PC-3 (cell line): ENCODE measurements at regions not wholly inside any gene's neighbourhood (a gene's known extent, or its start where the extent isn't known, plus 50 kb on each side); places are given as distances from the start of the nearest gene placed in this dataset.

Experiments
- ATAC-seq: fragments of 200-7000 bp; cut with Tn5 transposase; 2 replicates; pipeline ENCODE4 v1.9.1; 2020; ENCODE audit warnings: mild to moderate bottlenecking, moderate library complexity
- BruUV-seq: library from RNA; stranded (reverse); fragments of 400-500 nt; replicated peaks from 2 replicates; lab custom pipeline; 2021; lab: Mats Ljungman, UMichigan
- CTCF ChIA-PET: fragments of 300-600 bp; sonication (Branson Sonifier 250); formaldehyde crosslinking; loops from one replicate; lab custom pipeline; 2022; ENCODE audit warnings: antibody characterized with exemption; lab: Charles Lee
- POLR2A ChIA-PET: fragments of 300-600 bp; sonication (Branson Sonifier 250); formaldehyde crosslinking; loops from one replicate; lab custom pipeline; 2022; ENCODE audit warnings: antibody characterized with exemption; ENCODE audit not compliant: unreplicated experiment; lab: Charles Lee
- DNase-seq: peaks from one replicate; pipeline ENCODE4 v3.0.0-alpha.2; 2015
- H2AFZ ChIP-seq: fragments of 300-600 bp; sonication (generic); 2 replicates; pipeline ENCODE4 v1.6.0; 2016; ENCODE audit warnings: antibody characterized with exemption, low read length
- H3F3A ChIP-seq: fragments of 300-600 bp; sonication (generic); one replicate; pipeline ENCODE4 v1.6.0; 2017; ENCODE audit warnings: antibody characterized with exemption, low read length, control low read depth, mild to moderate bottlenecking; ENCODE audit not compliant: unreplicated experiment
- H3K27ac ChIP-seq: fragments of 300-600 bp; sonication (generic); 2 replicates; pipeline ENCODE4 v1.5.1; 2016; ENCODE audit warnings: mild to moderate bottlenecking, low read length
- H3K27me3 ChIP-seq: fragments of 300-600 bp; sonication (generic); 2 replicates; pipeline ENCODE4 v1.6.1; 2016; ENCODE audit warnings: low read length, mixed read lengths
- H3K36me3 ChIP-seq: fragments of 300-600 bp; sonication (generic); 2 replicates; pipeline ENCODE4 v1.6.1; 2016; ENCODE audit warnings: low read depth, mixed run types, low read length, mixed read lengths
- H3K4me1 ChIP-seq: fragments of 300-600 bp; sonication (generic); 2 replicates; pipeline ENCODE4 v1.5.1; 2016; ENCODE audit warnings: low read length; ENCODE audit not compliant: insufficient read depth
- H3K4me2 ChIP-seq: fragments of 300-600 bp; sonication (generic); 2 replicates; pipeline ENCODE4 v1.6.0; 2016; ENCODE audit warnings: low read length
- H3K4me3 ChIP-seq: fragments of 300-600 bp; sonication (generic); 2 replicates; pipeline ENCODE4 v1.5.1; 2016; ENCODE audit warnings: mild to moderate bottlenecking, low read length, mixed read lengths
- H3K79me2 ChIP-seq: fragments of 300-600 bp; sonication (generic); 2 replicates; pipeline ENCODE4 v1.6.1; 2017; ENCODE audit warnings: low read length, mixed read lengths
- H3K9ac ChIP-seq: fragments of 300-600 bp; sonication (generic); 2 replicates; pipeline ENCODE4 v1.6.0; 2016; ENCODE audit warnings: mild to moderate bottlenecking, low read length
- H3K9me2 ChIP-seq: fragments of 300-600 bp; sonication (generic); replicated peaks from 2 replicates; pipeline ENCODE4 v1.6.1; 2016; ENCODE audit warnings: mixed run types, low read length, mixed read lengths
- H3K9me3 ChIP-seq: fragments of 300-600 bp; sonication (generic); 2 replicates; pipeline ENCODE4 v1.6.1; 2016; ENCODE audit warnings: low read length, mixed read lengths
- H4K20me1 ChIP-seq: fragments of 300-600 bp; sonication (generic); 2 replicates; pipeline ENCODE4 v1.6.1; 2016; ENCODE audit warnings: low read length, mixed read lengths
- EZH2 ChIP-seq: fragments of 300-600 bp; sonication (generic); IDR thresholded peaks from one replicate; pipeline ENCODE4 v1.6.1; 2017; ENCODE audit warnings: antibody characterized with exemption, mild to moderate bottlenecking, low read length; ENCODE audit not compliant: unreplicated experiment
- EZH2phosphoT487 ChIP-seq: fragments of 300-600 bp; sonication (generic); IDR thresholded peaks from 2 replicates; pipeline ENCODE4 v1.6.1; 2018; ENCODE audit warnings: mild to moderate bottlenecking, antibody characterized with exemption, low read length, borderline replicate concordance
- intact Hi-C: fragments of 100-400 bp; cut with micrococcal nuclease; formaldehyde crosslinking; loops from 2 replicates; pipeline ENCODE4 v1.9.0; 2023
- TF ChIP-seq, protein P1 (sequence below): fragments of 300-600 bp; sonication (generic); conservative IDR thresholded peaks from 2 replicates; pipeline ENCODE4 v1.5.1; 2017; ENCODE audit warnings: antibody characterized with exemption, low read depth, mild to moderate bottlenecking, low read length

DNA sequence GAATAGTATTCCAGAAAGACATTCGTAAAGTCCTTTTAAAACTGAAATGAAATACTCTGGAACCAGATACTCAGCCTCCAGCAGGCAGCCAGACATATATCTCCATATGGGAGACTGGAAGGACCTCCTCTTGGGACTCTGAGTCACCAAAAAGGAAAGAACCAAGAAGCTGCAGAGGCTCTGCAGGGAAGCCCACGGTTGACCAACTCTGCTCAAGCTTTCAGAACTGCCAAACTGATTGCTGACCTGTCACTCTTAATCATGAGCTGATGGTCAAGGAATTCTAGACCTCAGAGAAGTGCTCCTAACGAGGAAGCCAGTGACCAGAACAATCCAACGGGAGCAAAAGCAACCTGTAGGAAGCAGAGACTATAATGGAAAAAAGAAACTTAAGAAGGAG is 434.7 kb downstream of the EIPR1 start:
- intact Hi-C loops = no loop called here
- H3K9ac ChIP-seq = no peak overlapping the region
- H3K9me2 ChIP-seq = no peaks in the 10 kb centered on the region
- no peaks in the 10 kb centered on the region for H4K20me1 ChIP-seq
- BruUV-seq = no TSS peak
- no peak overlapping the region for H3K4me2 ChIP-seq
- no peaks in the 10 kb centered on the region for H3K4me1 ChIP-seq
- no peaks in the 10 kb centered on the region for H3K79me2 ChIP-seq
- H3K36me3 ChIP-seq = no peaks in the 10 kb centered on the region
- H2AFZ ChIP-seq = no peak overlapping the region
- H3K9me3 ChIP-seq = no peaks in the 10 kb centered on the region
- 0 out of 2 replicates have a peak, but pooled peaks cover 2% of the 10 kb centered on the region for H3K27me3 ChIP-seq
- CTCF ChIA-PET = no interaction called here
- H3K27ac ChIP-seq = no peak overlapping the region
- ATAC-seq (no peak), DNase-seq (no peak)
- H3F3A ChIP-seq = no peaks in the 10 kb centered on the region
- TF ChIP-seq EZH2 = no peak
- TF ChIP-seq EZH2phosphoT487 = no peak
- TF ChIP-seq, protein P1, sequence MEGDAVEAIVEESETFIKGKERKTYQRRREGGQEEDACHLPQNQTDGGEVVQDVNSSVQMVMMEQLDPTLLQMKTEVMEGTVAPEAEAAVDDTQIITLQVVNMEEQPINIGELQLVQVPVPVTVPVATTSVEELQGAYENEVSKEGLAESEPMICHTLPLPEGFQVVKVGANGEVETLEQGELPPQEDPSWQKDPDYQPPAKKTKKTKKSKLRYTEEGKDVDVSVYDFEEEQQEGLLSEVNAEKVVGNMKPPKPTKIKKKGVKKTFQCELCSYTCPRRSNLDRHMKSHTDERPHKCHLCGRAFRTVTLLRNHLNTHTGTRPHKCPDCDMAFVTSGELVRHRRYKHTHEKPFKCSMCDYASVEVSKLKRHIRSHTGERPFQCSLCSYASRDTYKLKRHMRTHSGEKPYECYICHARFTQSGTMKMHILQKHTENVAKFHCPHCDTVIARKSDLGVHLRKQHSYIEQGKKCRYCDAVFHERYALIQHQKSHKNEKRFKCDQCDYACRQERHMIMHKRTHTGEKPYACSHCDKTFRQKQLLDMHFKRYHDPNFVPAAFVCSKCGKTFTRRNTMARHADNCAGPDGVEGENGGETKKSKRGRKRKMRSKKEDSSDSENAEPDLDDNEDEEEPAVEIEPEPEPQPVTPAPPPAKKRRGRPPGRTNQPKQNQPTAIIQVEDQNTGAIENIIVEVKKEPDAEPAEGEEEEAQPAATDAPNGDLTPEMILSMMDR = no peak
- POLR2A ChIA-PET = no interaction called here
- H3K4me3 ChIP-seq = no peak overlapping the region

DNA sequence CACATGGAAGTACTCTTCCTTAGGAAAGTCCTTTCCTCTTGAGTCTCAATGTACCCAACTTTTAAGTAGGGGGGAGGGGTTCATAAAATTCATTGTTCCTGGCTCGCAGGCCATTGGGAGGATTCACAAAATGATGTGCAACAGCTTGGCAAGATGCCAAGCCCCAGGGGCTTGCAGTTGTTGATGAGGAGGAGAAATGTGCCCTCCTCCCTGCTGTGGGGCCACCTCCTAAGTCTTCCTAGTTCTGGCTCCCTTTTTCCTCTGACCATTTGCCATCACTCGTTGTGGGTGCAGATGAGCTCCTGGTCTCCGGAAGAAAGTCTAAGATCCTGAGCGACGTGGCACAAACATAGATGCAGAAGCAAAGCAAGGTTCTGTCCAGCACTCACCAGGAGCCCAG is 435.4 kb downstream of the EIPR1 start:
- H3K4me1 ChIP-seq = no peaks in the 10 kb centered on the region
- H3K36me3 ChIP-seq = no peaks in the 10 kb centered on the region
- no peaks in the 10 kb centered on the region for H3K79me2 ChIP-seq
- no peaks in the 10 kb centered on the region for H3K9me3 ChIP-seq
- H3K4me3 ChIP-seq = no peak overlapping the region
- no peaks in the 10 kb centered on the region for H3K27me3 ChIP-seq
- BruUV-seq = no TSS peak
- H3K4me2 ChIP-seq = no peak overlapping the region
- H3K9ac ChIP-seq = no peak overlapping the region
- ATAC-seq (no peak), DNase-seq (no peak)
- no peak for TF ChIP-seq EZH2phosphoT487
- TF ChIP-seq EZH2 = no peak
- TF ChIP-seq, protein P1 = no peak
- CTCF ChIA-PET = no interaction called here
- POLR2A ChIA-PET = no interaction called here
- no peaks in the 10 kb centered on the region for H3F3A ChIP-seq
- H3K27ac ChIP-seq = no peak overlapping the region
- no peaks in the 10 kb centered on the region for H4K20me1 ChIP-seq
- no peak overlapping the region for H2AFZ ChIP-seq
- no peaks in the 10 kb centered on the region for H3K9me2 ChIP-seq
- intact Hi-C loops = no loop called here

DNA sequence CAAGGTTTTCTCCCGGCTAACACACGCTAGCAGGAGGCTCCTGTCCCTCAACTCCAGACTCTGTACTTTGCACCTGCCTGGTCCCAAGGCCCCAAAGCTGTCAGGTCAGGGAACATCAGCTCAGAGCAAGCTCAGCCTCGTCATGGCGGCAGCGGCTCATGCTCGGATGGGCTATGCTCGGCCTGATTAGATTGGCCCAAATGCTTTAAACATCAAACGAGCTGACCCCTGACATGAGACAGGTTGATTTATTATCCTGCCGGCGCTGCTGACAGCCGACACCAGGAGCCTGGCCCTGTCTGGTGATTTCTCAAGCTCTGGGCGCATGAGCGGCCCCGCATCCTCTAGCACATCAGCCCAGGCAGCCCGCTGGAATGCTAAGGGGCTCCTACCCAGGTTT is 436.4 kb downstream of the EIPR1 start:
- ChIA-PET CTCF (no interaction called here), POLR2A (no interaction called here)
- Histone ChIP-seq H3K4me1 (no peaks in the 10 kb centered on the region), H3K9ac (no peak overlapping the region), H3F3A (no peaks in the 10 kb centered on the region), H3K36me3 (no peaks in the 10 kb centered on the region), H4K20me1 (no peaks in the 10 kb centered on the region), H3K9me3 (no peaks in the 10 kb centered on the region), H3K27me3 (no peaks in the 10 kb centered on the region), H3K9me2 (no peaks in the 10 kb centered on the region), H2AFZ (no peak overlapping the region), H3K4me2 (no peak overlapping the region), H3K79me2 (no peaks in the 10 kb centered on the region), H3K27ac (no peak overlapping the region), H3K4me3 (no peak overlapping the region)
- BruUV-seq = no TSS peak
- TF ChIP-seq, protein P1 = no peak
- TF ChIP-seq EZH2 (no peak), EZH2phosphoT487 (no peak)
- DNase-seq (no peak), ATAC-seq (no peak)
- intact Hi-C loops = no loop called here
